ENCODE measurements at regions not wholly inside any gene's neighbourhood (a gene's known extent, or its start where the extent isn't known, plus 50 kb on each side); places are given as distances from the start of the nearest gene placed in this dataset.

DNA sequence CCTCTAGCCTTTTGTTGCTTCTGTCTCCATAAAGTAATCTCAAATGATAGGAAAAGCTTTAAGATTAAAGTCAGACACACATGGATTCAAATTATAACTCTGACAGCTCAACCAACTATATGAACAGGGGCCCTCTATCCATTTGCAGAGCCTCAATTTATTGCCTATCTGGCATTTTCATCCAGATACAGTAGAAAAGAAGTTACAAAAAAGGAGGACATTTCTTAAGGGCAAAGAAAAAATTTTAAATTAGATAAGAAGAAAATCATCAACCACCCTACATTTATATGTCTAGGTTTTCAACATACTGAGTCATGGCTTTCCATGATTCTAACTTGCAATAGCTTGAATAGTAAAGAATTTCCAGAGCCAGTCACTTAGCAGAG lies 567.2 kb downstream of the CAAP1 start:
- H3K36me3 ChIP-seq (ENCODE audit: low read depth, missing control alignments), result no peaks in the 10 kb centered on the region
- no peak for TF ChIP-seq POLR2A (IDR thresholded peaks at IDR 0.05)
- TF ChIP-seq, protein P1, sequence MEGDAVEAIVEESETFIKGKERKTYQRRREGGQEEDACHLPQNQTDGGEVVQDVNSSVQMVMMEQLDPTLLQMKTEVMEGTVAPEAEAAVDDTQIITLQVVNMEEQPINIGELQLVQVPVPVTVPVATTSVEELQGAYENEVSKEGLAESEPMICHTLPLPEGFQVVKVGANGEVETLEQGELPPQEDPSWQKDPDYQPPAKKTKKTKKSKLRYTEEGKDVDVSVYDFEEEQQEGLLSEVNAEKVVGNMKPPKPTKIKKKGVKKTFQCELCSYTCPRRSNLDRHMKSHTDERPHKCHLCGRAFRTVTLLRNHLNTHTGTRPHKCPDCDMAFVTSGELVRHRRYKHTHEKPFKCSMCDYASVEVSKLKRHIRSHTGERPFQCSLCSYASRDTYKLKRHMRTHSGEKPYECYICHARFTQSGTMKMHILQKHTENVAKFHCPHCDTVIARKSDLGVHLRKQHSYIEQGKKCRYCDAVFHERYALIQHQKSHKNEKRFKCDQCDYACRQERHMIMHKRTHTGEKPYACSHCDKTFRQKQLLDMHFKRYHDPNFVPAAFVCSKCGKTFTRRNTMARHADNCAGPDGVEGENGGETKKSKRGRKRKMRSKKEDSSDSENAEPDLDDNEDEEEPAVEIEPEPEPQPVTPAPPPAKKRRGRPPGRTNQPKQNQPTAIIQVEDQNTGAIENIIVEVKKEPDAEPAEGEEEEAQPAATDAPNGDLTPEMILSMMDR (IDR thresholded peaks at IDR 0.05), result no peak
- no peak overlapping the region for H3K4me3 ChIP-seq
- DNase-seq, result no peak
- no peaks in the 10 kb centered on the region for H3K27me3 ChIP-seq
- intact Hi-C loops (cut with DNase I; ENCODE audit: low total_unique reads), result no loop called here
- H3K27ac ChIP-seq, result no peak overlapping the region
- no peaks in the 10 kb centered on the region for H3K4me1 ChIP-seq
- no peaks in the 10 kb centered on the region for H3K9me3 ChIP-seq

DNA sequence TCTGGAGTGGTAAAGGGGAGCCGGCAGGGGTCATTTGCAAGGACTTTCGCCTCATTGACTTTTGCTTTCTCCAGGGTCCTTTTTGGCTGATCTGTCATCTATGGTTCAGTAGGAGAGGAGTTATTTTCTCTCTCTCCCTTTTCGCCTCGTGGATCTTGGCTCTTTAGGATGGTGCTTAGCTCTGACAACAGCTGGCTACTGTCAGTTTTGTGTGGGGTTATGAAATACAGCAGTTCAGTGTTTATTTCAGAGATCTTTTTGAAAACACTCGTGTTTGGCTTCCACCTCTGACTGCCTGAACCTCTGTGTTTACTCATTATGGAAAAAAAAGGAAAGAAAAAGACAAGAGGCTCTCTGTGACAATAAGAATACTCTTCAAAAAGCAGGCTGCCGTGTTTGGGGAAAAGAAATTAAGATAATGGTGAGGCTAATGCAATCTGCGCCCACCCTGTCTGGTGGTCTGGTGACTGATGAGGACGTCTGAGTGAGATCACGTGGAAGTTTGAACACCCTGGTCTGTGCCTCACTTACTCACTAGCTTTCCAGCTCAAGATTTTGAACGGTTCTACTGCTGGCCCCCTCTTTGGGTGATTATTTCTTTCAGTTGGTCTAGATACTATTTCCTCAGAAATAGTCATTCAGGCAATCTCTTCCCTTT lies 567.7 kb downstream of the CAAP1 start:
- intact Hi-C loops (cut with DNase I; ENCODE audit: low total_unique reads), result no loop called here
- no peaks in the 10 kb centered on the region for H3K27me3 ChIP-seq
- no peak overlapping the region for H3K4me3 ChIP-seq
- H3K36me3 ChIP-seq (ENCODE audit: low read depth, missing control alignments), result no peaks in the 10 kb centered on the region
- H3K4me1 ChIP-seq, result no peaks in the 10 kb centered on the region
- TF ChIP-seq POLR2A (IDR thresholded peaks at IDR 0.05), result no peak
- TF ChIP-seq, protein P1 (IDR thresholded peaks at IDR 0.05), result no peak
- H3K27ac ChIP-seq, result no peak overlapping the region
- DNase-seq, result peak; percentile 20
- H3K9me3 ChIP-seq, result no peaks in the 10 kb centered on the region
- 46 to 47% methylated on average over 10 of the region's 10 CpGs for WGBS, 2 donors

DNA sequence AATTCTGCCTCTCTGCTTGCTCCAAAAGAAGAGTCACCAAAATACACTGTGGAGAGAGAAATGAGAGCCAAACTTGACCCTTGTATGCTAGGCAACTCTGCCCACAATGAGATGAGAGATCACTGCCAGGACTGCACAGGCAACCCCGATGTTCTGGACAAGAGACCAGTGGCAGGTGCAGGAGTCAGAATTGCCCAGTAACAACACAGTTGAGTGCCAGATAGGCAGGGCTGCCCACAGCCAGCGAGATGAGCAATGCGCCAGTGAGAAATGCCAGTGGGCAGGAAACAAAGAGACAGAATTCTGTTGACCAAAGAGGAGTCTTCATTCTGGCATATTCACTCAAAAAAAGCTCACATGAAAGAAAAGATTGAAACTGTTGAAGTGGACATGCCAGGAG lies 570.7 kb downstream of the CAAP1 start:
- intact Hi-C loops (cut with DNase I; ENCODE audit: low total_unique reads), result no loop called here
- Histone ChIP-seq H3K4me1 (no peaks in the 10 kb centered on the region), H3K36me3 (ENCODE audit: low read depth, missing control alignments) (no peaks in the 10 kb centered on the region), H3K27me3 (no peaks in the 10 kb centered on the region), H3K4me3 (no peak overlapping the region), H3K27ac (no peak overlapping the region), H3K9me3 (no peaks in the 10 kb centered on the region)
- WGBS, 2 donors, result 95% methylated on average over 3 of the region's 3 CpGs
- no peak for DNase-seq
- TF ChIP-seq, protein P1 (IDR thresholded peaks at IDR 0.05), result no peak
- no peak for TF ChIP-seq POLR2A (IDR thresholded peaks at IDR 0.05)

DNA sequence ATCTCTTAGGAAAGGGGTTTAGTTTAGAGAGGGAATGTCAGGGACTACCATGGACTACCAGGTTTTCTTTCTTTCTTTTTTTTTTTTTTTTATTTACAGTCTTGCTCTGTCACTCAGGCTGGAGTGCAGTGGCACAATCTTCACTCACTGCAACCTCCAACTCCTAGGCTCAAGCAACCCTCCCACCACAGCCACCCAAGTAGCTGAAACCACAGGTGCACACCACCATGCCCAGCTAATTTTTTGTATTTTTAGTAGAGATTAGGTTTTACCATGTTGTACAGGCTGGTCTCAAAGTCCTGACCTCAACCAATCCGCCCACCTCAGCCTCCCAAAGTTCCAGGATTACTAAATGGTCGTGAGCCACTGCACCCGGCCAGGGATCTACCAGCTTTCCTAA lies 572.7 kb downstream of the CAAP1 start:
- Histone ChIP-seq H3K4me3 (no peak overlapping the region), H3K27me3 (no peaks in the 10 kb centered on the region), H3K36me3 (ENCODE audit: low read depth, missing control alignments) (no peaks in the 10 kb centered on the region), H3K27ac (no peak overlapping the region), H3K9me3 (no peaks in the 10 kb centered on the region), H3K4me1 (no peaks in the 10 kb centered on the region)
- TF ChIP-seq, protein P1 (IDR thresholded peaks at IDR 0.05), result no peak
- no peak for TF ChIP-seq POLR2A (IDR thresholded peaks at IDR 0.05)
- DNase-seq, result no peak
- 93 to 94% methylated on average over 3 of the region's 3 CpGs for WGBS, 2 donors
- intact Hi-C loops (cut with DNase I; ENCODE audit: low total_unique reads), result no loop called here

DNA sequence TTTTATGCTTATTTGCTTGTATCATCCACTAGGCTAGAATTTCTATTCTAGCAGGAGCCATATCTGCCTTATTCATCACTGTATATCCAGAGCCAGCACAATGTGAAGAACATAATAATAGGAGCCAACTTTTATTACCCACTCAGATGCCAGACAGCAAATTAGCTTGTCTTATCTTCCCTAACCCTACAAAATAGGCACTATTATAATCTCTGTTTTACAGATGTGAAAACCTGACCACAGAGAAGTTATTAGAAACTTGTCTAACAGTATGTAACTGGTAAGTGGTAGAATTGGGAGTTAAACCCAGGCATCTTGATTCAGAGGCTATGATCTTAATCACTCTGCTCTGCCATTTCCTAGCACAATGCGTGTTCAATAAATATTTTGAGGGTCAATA lies 579.5 kb downstream of the CAAP1 start:
- no peaks in the 10 kb centered on the region for H3K9me3 ChIP-seq
- H3K4me3 ChIP-seq, result no peak overlapping the region
- WGBS, 2 donors, result 86 to 93% methylated on average over 1 of the region's 1 CpG
- no peak overlapping the region for H3K27ac ChIP-seq
- DNase-seq, result no peak
- H3K36me3 ChIP-seq (ENCODE audit: low read depth, missing control alignments), result no peaks in the 10 kb centered on the region
- no peaks in the 10 kb centered on the region for H3K27me3 ChIP-seq
- intact Hi-C loops (cut with DNase I; ENCODE audit: low total_unique reads), result no loop called here
- TF ChIP-seq, protein P1 (IDR thresholded peaks at IDR 0.05), result no peak
- TF ChIP-seq POLR2A (IDR thresholded peaks at IDR 0.05), result no peak
- no peaks in the 10 kb centered on the region for H3K4me1 ChIP-seq

All from testis (tissue), 2 donors.